Spleen (tissue), 11 donors: ENCODE measurements at regions not wholly inside any gene's neighbourhood (a gene's known extent, or its start where the extent isn't known, plus 50 kb on each side); places are given as distances from the start of the nearest gene placed in this dataset.
"Not testable (repeated sequence)": the region's sequence is repeated elsewhere in the genome, so short reads cannot be mapped to it uniquely, and the experiment has no call there.

ENCODE experiments used
- DNase-seq: peaks from one replicate; pipeline ENCODE4 v3.0.0-alpha.2; 2020
- H3K27ac ChIP-seq, 8 donors: fragments of 200-600 bp; sonication (generic) in 7 of 8; 1 replicate in 4 of 8; 2 replicates in 4 of 8; pipeline versions ENCODE4 v1.5.0 to v1.8.0; 2016 to 2021; ENCODE audit warnings: inconsistent platforms in 4 of 8, mild to moderate bottlenecking in 4 of 8, moderate library complexity in 1 of 8
- H3K27me3 ChIP-seq, 7 donors: fragments of 200-600 bp; sonication (generic) in 6 of 7; replicated peaks in 1 of 7; 1 replicate in 4 of 7; 2 replicates in 3 of 7; pipeline versions ENCODE4 v1.5.0 to v1.8.0; 2016 to 2021; ENCODE audit warnings: inconsistent platforms in 3 of 7, mild to moderate bottlenecking in 1 of 7
- H3K36me3 ChIP-seq, 6 donors: fragments of 200-600 bp; sonication (generic) in 5 of 6; 1 replicate in 4 of 6; 2 replicates in 2 of 6; pipeline versions ENCODE4 v1.5.0 to v1.8.0; 2016 to 2021; ENCODE audit warnings: inconsistent platforms in 2 of 6
- H3K4me1 ChIP-seq, 6 donors: fragments of 200-600 bp; sonication (generic) in 5 of 6; 1 replicate in 3 of 6; 2 replicates in 3 of 6; pipeline versions ENCODE4 v1.5.0 to v1.8.0; 2016 to 2021; ENCODE audit warnings: inconsistent platforms in 3 of 6
- H3K4me3 ChIP-seq, 8 donors: fragments of 200-600 bp; sonication (generic) in 7 of 8; 1 replicate in 4 of 8; 2 replicates in 4 of 8; pipeline versions ENCODE4 v1.5.0 to v1.8.0; 2016 to 2021; ENCODE audit warnings: inconsistent platforms in 4 of 8, mild to moderate bottlenecking in 4 of 8, moderate library complexity in 2 of 8
- H3K9me3 ChIP-seq, 8 donors: fragments of 200-600 bp; sonication (generic) in 7 of 8; 1 replicate in 4 of 8; 2 replicates in 4 of 8; pipeline versions ENCODE4 v1.5.0 to v1.8.0; 2016 to 2021; ENCODE audit warnings: inconsistent platforms in 4 of 8
- POLR2A ChIP-seq, 3 donors: fragments of 450-650 bp; IDR thresholded peaks; one replicate each; pipeline ENCODE4 v1.5.1; 2017; ENCODE audit warnings: antibody characterized with exemption in 3 of 3, mild to moderate bottlenecking in 1 of 3
- POLR2AphosphoS5 ChIP-seq, 3 donors: sonication (generic); formaldehyde crosslinking; IDR thresholded peaks; one replicate each; pipeline ENCODE4 v1.5.1; 2017; ENCODE audit warnings: antibody characterized with exemption in 3 of 3
- WGBS, 5 donors: extraction: QIAGEN DNeasy Blood & Tissue Kit in 3 of 5; methylation state at CpG; one replicate each; pipeline versions ENCODE4 v1.1.5 to v1.1.7; 2013 to 2018; 5-methylcytosine and 5-hydroxymethylcytosine counted together
- intact Hi-C: fragments of 100-400 bp; cut with DNase I; formaldehyde crosslinking; loops from one replicate; pipeline ENCODE4 v1.15.0; 2023; ENCODE audit warnings: low total_unique reads
- TF ChIP-seq, protein P1 (sequence below), 11 experiments: fragments of 200-600 bp in 7 of 11; fragments of 450-650 bp in 4 of 11; sonication (generic) in 4 of 11; IDR thresholded peaks in 8 of 11; conservative IDR thresholded peaks in 3 of 11; 1 replicate in 7 of 11; 2 replicates in 4 of 11; pipeline versions ENCODE4 v1.4.0 to v1.8.0; 2016 to 2021; ENCODE audit warnings: antibody characterized with exemption in 11 of 11, inconsistent platforms in 4 of 11, mild to moderate bottlenecking in 1 of 11
- donor health status: healthy with polysubstance abuse.
- donor health status: DM: no; HTN: no; CAD: no; lungs with moderate emphysema.
- donor health status: DM: no; HTN: no; CAD: no.
- donor health status: Bipolar disorder and iron deficiency.
- donor health status: healthy.
- donor health status: DM: no; HTN: no; CAD: no.
- donor health status: DM: yes; HTN: yes; CAD: no.

DNA sequence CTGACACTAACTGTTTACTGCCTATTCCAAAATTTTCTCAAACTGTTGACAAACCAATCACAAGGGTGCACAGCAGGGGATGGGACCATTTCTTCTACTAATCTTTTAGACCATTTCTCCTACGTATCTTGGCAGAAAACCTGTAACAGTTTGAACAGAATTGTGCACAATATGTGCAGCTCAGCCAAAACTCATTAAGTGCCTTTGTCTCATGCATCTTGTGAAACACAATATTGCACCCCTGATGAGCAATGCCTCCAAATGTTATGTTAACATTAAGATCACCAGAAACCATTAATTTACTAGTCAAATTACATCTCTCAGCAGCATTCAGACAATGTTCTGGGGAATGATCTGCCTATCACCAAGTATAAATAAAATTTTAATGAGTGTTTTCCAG, 247.5 kb downstream of the NRIP1 start:
- intact Hi-C loops: no loop called here
- H3K36me3 ChIP-seq: no peaks in the 10 kb centered on the region
- no peak for DNase-seq
- H3K4me1 ChIP-seq: no peaks in the 10 kb centered on the region
- H3K27me3 ChIP-seq: no peaks in the 10 kb centered on the region
- no peak overlapping the region for H3K4me3 ChIP-seq
- TF ChIP-seq, protein P1, sequence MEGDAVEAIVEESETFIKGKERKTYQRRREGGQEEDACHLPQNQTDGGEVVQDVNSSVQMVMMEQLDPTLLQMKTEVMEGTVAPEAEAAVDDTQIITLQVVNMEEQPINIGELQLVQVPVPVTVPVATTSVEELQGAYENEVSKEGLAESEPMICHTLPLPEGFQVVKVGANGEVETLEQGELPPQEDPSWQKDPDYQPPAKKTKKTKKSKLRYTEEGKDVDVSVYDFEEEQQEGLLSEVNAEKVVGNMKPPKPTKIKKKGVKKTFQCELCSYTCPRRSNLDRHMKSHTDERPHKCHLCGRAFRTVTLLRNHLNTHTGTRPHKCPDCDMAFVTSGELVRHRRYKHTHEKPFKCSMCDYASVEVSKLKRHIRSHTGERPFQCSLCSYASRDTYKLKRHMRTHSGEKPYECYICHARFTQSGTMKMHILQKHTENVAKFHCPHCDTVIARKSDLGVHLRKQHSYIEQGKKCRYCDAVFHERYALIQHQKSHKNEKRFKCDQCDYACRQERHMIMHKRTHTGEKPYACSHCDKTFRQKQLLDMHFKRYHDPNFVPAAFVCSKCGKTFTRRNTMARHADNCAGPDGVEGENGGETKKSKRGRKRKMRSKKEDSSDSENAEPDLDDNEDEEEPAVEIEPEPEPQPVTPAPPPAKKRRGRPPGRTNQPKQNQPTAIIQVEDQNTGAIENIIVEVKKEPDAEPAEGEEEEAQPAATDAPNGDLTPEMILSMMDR (IDR thresholded peaks at IDR 0.05 in 8 of 11, conservative IDR thresholded peaks at IDR 0.05 in 3 of 11): no peak
- TF ChIP-seq POLR2A (IDR thresholded peaks at IDR 0.05): no peak
- no peak for TF ChIP-seq POLR2AphosphoS5 (IDR thresholded peaks at IDR 0.05)
- peaks cover 0 to 14% (median 8%) of the 10 kb centered on the region in 8 donors for H3K9me3 ChIP-seq
- no peak overlapping the region for H3K27ac ChIP-seq
- WGBS, 5 donors: 82 to 93% (median 90%) methylated on average over 1 of the region's 1 CpG

DNA sequence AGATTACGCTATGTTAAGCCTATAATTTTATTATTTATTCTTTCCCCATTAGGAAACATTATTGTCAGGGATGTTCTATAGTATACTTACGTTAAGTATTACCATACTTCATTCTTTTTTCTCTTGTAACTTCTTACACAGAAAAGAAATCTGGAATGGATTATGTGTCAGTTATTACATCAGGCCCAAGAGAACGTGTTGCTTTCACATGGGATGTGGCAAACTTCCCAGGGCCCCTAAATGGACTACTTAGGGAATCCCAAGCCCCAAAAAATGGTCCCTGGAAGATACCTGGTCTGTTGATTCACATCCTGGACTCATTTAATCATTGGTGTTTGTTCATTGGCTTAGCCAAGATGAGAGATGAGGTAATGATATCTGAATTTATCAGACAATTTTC, 249.8 kb downstream of the NRIP1 start:
- intact Hi-C loops: no loop called here
- 83 to 93% (median 92%) methylated on average over 3 of the region's 3 CpGs for WGBS, 5 donors
- TF ChIP-seq, protein P1 (IDR thresholded peaks at IDR 0.05 in 8 of 11, conservative IDR thresholded peaks at IDR 0.05 in 3 of 11): no peak

DNA sequence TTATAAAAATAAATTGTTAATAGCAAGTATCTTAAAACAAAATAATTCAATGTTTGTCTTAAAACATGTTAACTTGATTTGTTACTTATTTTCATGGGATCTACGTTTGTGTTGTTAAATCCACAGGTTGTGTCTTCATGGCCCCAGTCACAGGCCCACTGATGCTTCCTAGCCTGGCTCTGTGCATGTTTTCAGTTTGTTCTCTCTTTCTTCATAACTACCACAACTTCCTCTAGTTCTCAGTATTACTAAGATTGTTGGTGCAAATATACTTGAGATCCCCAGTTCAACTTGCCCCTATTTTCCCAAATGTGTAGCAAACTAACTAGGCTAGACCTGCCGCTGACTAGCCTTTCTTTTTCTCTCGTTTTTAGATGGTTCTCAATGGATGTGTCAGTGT, 250.5 kb downstream of the NRIP1 start:
- 85 to 93% (median 86%) methylated on average over 3 of the region's 3 CpGs for WGBS, 5 donors
- H3K27ac ChIP-seq: no peak overlapping the region
- no peaks in the 10 kb centered on the region for H3K4me1 ChIP-seq
- peaks cover 0 to 25% (median 18%) of the 10 kb centered on the region in 8 donors for H3K9me3 ChIP-seq
- no peaks in the 10 kb centered on the region for H3K27me3 ChIP-seq
- no peak for TF ChIP-seq POLR2AphosphoS5 (IDR thresholded peaks at IDR 0.05)
- no peak for TF ChIP-seq POLR2A (IDR thresholded peaks at IDR 0.05)
- TF ChIP-seq, protein P1 (IDR thresholded peaks at IDR 0.05 in 8 of 11, conservative IDR thresholded peaks at IDR 0.05 in 3 of 11): no peak
- no peak for DNase-seq
- H3K4me3 ChIP-seq: no peak overlapping the region
- intact Hi-C loops: no loop called here
- H3K36me3 ChIP-seq: no peaks in the 10 kb centered on the region

More for the DNA sequence above, 249.8 kb downstream of the NRIP1 start:
- no peaks in the 10 kb centered on the region for H3K4me1 ChIP-seq
- peaks cover 0 to 25% (median 18%) of the 10 kb centered on the region in 8 donors for H3K9me3 ChIP-seq
- DNase-seq: no peak
- H3K27ac ChIP-seq: no peak overlapping the region
- H3K36me3 ChIP-seq: no peaks in the 10 kb centered on the region
- no peaks in the 10 kb centered on the region for H3K27me3 ChIP-seq
- no peak overlapping the region for H3K4me3 ChIP-seq

DNA sequence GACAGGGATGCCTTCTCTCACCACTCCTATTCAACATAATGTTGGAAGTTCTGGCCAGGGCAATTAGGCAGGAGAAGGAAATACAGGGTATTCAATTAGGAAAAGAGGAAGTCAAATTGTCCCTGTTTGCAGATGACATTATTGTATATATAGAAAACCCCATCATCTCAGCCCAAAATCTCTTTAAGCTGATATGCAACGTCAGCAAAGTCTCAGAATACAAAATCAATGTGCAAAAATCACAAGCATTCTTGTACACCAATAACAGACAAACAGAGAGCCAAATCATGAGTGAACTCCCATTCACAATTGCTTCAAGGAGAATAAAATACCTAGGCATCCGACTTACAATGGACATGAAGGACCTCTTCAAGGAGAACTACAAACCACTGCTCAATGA, 258.1 kb upstream of the SAMSN1 start:
- H3K27me3 ChIP-seq, DNase-seq, H3K36me3 ChIP-seq, H3K4me3 ChIP-seq, intact Hi-C loops, H3K4me1 ChIP-seq, H3K27ac ChIP-seq: not testable (repeated sequence)
- 72 to 91% (median 84%) methylated on average over 2 of the region's 2 CpGs for whole genome bisulfite sequencing, 5 donors
- peaks cover 0 to 23% (median 12%) of the 10 kb centered on the region in 8 donors for H3K9me3 ChIP-seq

DNA sequence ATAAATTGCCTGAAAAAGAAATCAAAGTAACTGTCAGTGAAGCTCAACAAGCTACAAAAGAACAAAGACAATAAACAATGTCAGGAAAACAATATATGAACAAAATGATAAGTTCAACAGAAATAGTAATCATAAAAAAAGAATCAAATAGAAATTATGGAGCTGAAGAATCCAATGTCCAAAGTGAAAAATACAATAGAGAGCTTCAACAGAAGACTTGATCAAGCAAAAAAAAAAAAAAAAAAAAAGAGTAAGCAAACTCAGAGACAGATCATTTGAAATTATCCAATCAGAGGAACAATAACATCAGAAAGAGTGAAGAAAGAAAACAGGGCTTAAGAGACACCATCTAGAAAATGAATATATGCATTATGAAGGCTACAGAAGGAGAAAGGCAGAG, 251.4 kb upstream of the SAMSN1 start:
- Histone ChIP-seq H3K9me3 (peaks cover 6 to 53% (median 41%) of the 10 kb centered on the region in 8 donors), H3K27me3 (no peaks in the 10 kb centered on the region), H3K27ac (no peak overlapping the region), H3K4me1 (no peaks in the 10 kb centered on the region), H3K36me3 (no peaks in the 10 kb centered on the region), H3K4me3 (no peak overlapping the region)
- DNase-seq: no peak
- TF ChIP-seq POLR2AphosphoS5 (IDR thresholded peaks at IDR 0.05): no peak
- TF ChIP-seq, protein P1 (IDR thresholded peaks at IDR 0.05 in 8 of 11, conservative IDR thresholded peaks at IDR 0.05 in 3 of 11): no peak
- TF ChIP-seq POLR2A (IDR thresholded peaks at IDR 0.05): no peak
- intact Hi-C loops: no loop called here
